B cell (primary cell): ENCODE measurements at regions not wholly inside any gene's neighbourhood (a gene's known extent, or its start where the extent isn't known, plus 50 kb on each side); places are given as distances from the start of the nearest gene placed in this dataset.

Experiments used
- EZH2 ChIP-seq: IDR thresholded peaks from 2 replicates; pipeline ENCODE4 v1.6.1; 2012; ENCODE audit warnings: borderline replicate concordance, low read depth, mild to moderate bottlenecking, moderate library complexity, low read length; ENCODE audit not compliant: insufficient read depth, poor library complexity, severe bottlenecking
- TF ChIP-seq, protein P1 (sequence below): fragments of 200-600 bp; IDR thresholded peaks from one replicate; pipeline ENCODE4 v1.8.0; 2022; ENCODE audit warnings: antibody characterized with exemption, mild to moderate bottlenecking

DNA sequence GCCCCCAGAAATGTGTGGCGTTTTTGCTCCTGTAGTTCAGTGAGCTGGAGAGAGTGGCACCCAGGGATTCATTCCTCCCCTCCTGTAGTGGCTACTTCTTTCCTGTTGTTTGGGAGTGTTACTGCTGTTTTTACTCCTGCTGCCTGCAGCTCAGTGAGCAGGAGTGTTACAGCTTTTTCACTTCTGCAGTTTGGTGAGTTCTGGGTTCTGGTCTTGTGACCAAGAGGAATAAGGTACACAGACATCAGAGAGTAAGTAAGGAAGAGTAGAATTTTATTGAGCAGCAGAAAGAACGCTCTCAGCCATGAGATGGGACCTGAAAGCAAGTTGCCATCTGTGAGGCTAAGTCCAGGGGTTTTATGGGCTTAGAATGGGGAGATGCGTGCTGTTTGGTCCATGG is 966.3 kb upstream of the CITED2 start:
- no peak for TF ChIP-seq EZH2
- TF ChIP-seq, protein P1, sequence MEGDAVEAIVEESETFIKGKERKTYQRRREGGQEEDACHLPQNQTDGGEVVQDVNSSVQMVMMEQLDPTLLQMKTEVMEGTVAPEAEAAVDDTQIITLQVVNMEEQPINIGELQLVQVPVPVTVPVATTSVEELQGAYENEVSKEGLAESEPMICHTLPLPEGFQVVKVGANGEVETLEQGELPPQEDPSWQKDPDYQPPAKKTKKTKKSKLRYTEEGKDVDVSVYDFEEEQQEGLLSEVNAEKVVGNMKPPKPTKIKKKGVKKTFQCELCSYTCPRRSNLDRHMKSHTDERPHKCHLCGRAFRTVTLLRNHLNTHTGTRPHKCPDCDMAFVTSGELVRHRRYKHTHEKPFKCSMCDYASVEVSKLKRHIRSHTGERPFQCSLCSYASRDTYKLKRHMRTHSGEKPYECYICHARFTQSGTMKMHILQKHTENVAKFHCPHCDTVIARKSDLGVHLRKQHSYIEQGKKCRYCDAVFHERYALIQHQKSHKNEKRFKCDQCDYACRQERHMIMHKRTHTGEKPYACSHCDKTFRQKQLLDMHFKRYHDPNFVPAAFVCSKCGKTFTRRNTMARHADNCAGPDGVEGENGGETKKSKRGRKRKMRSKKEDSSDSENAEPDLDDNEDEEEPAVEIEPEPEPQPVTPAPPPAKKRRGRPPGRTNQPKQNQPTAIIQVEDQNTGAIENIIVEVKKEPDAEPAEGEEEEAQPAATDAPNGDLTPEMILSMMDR: no peak
